Suprapubic skin (tissue), 4 donors: ENCODE measurements at regions not wholly inside any gene's neighbourhood (a gene's known extent, or its start where the extent isn't known, plus 50 kb on each side); places are given as distances from the start of the nearest gene placed in this dataset.
"Not testable (repeated sequence)": the region's sequence is repeated elsewhere in the genome, so short reads cannot be mapped to it uniquely, and the experiment has no call there.

Source experiments
- EP300 ChIP-seq: sonication (generic); formaldehyde crosslinking; IDR thresholded peaks from one replicate; pipeline ENCODE4 v1.6.1; 2017; ENCODE audit warnings: antibody characterized with exemption
- POLR2A ChIP-seq, 2 donors: fragments of 450-650 bp; IDR thresholded peaks; one replicate each; pipeline ENCODE4 v1.6.1; 2017; ENCODE audit warnings: antibody characterized with exemption in 2 of 2, mild to moderate bottlenecking in 2 of 2, moderate library complexity in 2 of 2
- POLR2AphosphoS5 ChIP-seq, 3 donors: sonication (generic); formaldehyde crosslinking; IDR thresholded peaks; one replicate each; pipeline ENCODE4 v1.6.1; 2017; ENCODE audit warnings: antibody characterized with exemption in 3 of 3
- TF ChIP-seq, protein P1 (sequence below), 2 donors: fragments of 200-600 bp in 1 of 2; fragments of 450-650 bp in 1 of 2; sonication (generic) in 1 of 2; IDR thresholded peaks; one replicate each; pipeline ENCODE4 v1.5.1; 2016 to 2019; ENCODE audit warnings: antibody characterized with exemption in 2 of 2, mild to moderate bottlenecking in 1 of 2, moderate library complexity in 1 of 2

DNA sequence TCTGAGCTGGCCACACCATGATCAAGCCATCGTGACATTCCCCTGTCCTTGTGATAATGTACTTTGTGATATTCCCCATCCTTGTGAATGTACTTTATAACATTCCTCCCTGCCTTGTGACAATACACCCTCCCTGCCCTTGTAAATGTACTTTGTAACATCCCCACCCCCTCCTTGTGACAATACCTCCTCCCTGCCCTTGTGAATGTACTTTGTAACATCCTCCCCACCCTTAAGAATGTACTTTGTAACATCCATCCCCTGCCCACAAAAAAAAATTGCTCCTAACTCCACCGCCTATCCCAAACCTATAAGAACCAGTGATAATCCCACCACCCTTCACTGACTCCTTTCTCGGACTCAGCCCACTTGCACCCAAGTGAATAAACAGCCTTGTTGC lies 128.8 kb upstream of the ATF7IP start:
- TF ChIP-seq, protein P1, sequence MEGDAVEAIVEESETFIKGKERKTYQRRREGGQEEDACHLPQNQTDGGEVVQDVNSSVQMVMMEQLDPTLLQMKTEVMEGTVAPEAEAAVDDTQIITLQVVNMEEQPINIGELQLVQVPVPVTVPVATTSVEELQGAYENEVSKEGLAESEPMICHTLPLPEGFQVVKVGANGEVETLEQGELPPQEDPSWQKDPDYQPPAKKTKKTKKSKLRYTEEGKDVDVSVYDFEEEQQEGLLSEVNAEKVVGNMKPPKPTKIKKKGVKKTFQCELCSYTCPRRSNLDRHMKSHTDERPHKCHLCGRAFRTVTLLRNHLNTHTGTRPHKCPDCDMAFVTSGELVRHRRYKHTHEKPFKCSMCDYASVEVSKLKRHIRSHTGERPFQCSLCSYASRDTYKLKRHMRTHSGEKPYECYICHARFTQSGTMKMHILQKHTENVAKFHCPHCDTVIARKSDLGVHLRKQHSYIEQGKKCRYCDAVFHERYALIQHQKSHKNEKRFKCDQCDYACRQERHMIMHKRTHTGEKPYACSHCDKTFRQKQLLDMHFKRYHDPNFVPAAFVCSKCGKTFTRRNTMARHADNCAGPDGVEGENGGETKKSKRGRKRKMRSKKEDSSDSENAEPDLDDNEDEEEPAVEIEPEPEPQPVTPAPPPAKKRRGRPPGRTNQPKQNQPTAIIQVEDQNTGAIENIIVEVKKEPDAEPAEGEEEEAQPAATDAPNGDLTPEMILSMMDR (IDR thresholded peaks at IDR 0.05) = not testable (repeated sequence)
- TF ChIP-seq POLR2AphosphoS5 (IDR thresholded peaks at IDR 0.05); POLR2A (IDR thresholded peaks at IDR 0.05); EP300: not testable (repeated sequence)
